ENCODE measurements at regions not wholly inside any gene's neighbourhood (a gene's known extent, or its start where the extent isn't known, plus 50 kb on each side); places are given as distances from the start of the nearest gene placed in this dataset.

DNA sequence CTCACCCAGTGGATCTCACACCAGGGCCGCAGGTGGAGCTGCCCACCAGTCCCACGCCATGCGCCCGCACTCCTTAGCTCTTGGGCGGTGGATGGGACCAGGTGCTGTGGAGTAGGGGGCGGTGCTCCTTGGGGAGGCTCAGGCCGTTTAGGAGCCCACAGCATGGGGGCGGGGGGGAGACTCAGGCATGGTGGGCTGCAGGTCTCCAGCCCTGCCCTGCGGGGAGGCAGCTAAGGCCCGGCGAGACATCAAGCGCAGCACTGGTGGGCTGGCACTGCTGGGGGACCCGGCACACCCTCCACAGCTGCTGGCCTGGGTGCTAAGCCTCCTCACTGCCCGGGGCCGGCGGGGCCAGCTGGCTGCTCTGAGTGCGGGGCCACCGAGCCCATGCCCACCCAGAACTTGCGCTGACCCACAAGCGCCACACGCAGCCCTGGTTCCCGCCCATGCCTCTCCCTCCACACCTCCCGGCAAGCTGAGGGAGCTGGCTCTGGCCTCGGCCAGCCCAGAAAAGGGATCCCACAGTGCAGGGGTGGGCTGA is 312.9 kb upstream of the GIMD1 start:
- TF ChIP-seq, protein P1, sequence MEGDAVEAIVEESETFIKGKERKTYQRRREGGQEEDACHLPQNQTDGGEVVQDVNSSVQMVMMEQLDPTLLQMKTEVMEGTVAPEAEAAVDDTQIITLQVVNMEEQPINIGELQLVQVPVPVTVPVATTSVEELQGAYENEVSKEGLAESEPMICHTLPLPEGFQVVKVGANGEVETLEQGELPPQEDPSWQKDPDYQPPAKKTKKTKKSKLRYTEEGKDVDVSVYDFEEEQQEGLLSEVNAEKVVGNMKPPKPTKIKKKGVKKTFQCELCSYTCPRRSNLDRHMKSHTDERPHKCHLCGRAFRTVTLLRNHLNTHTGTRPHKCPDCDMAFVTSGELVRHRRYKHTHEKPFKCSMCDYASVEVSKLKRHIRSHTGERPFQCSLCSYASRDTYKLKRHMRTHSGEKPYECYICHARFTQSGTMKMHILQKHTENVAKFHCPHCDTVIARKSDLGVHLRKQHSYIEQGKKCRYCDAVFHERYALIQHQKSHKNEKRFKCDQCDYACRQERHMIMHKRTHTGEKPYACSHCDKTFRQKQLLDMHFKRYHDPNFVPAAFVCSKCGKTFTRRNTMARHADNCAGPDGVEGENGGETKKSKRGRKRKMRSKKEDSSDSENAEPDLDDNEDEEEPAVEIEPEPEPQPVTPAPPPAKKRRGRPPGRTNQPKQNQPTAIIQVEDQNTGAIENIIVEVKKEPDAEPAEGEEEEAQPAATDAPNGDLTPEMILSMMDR (IDR thresholded peaks at IDR 0.05; ENCODE audit: low read length): no peak
- no peak for TF ChIP-seq EZH2 (optimal IDR thresholded peaks at IDR 0.05; ENCODE audit: low read depth, low read length)
- TF ChIP-seq EZH2phosphoT487 (IDR thresholded peaks at IDR 0.05; ENCODE audit: low read length): no peak

Measured in MM.1S (cell line).